SU-DHL-6 (cell line): ENCODE measurements at regions not wholly inside any gene's neighbourhood (a gene's known extent, or its start where the extent isn't known, plus 50 kb on each side); places are given as distances from the start of the nearest gene placed in this dataset.

Experiments
- H2AFZ ChIP-seq: fragments of 200-600 bp; sonication (generic); 2 replicates; pipeline ENCODE4 v1.6.1; 2014; ENCODE audit warnings: low read depth, mild to moderate bottlenecking, moderate library complexity, mixed read lengths, antibody characterized with exemption, low read length; ENCODE audit not compliant: severe bottlenecking
- H3F3A ChIP-seq: fragments of 200-600 bp; shearing (Covaris generic); 2 replicates; pipeline ENCODE4 v1.6.0; 2016; ENCODE audit warnings: antibody characterized with exemption, mild to moderate bottlenecking; ENCODE audit not compliant: insufficient read depth
- H3K27ac ChIP-seq: fragments of 200-600 bp; sonication (generic); 2 replicates; pipeline ENCODE4 v1.5.1; 2016; ENCODE audit warnings: low read depth, mild to moderate bottlenecking, low read length, moderate library complexity, mixed read lengths
- H3K27me3 ChIP-seq: fragments of 200-600 bp; sonication (generic), shearing (Covaris generic); 2 replicates; pipeline ENCODE4 v1.6.0; 2014; ENCODE audit warnings: mild to moderate bottlenecking, low read length
- H3K36me3 ChIP-seq: fragments of 200-600 bp; sonication (generic); 2 replicates; pipeline ENCODE4 v1.6.1; 2014; ENCODE audit warnings: mild to moderate bottlenecking, low read length, mixed read lengths
- H3K4me2 ChIP-seq: fragments of 300-600, 200-600 bp; shearing (Covaris generic), sonication (generic); 2 replicates; pipeline ENCODE4 v1.6.0; 2014; ENCODE audit warnings: low read length, low read depth, mild to moderate bottlenecking; ENCODE audit not compliant: poor library complexity, severe bottlenecking
- H3K4me3 ChIP-seq: fragments of 200-600 bp; sonication (generic); 2 replicates; pipeline ENCODE4 v1.5.1; 2014; ENCODE audit warnings: antibody characterized with exemption, low read length, mild to moderate bottlenecking, mixed read lengths; ENCODE audit not compliant: insufficient read depth, poor library complexity, severe bottlenecking
- H3K79me2 ChIP-seq: fragments of 200-600 bp; sonication (generic); 2 replicates; pipeline ENCODE4 v1.6.1; 2014; ENCODE audit warnings: mild to moderate bottlenecking, low read length, moderate library complexity; ENCODE audit not compliant: insufficient read depth
- H3K9ac ChIP-seq: fragments of 200-600 bp; sonication (generic); 2 replicates; pipeline ENCODE4 v1.7.0; 2014; ENCODE audit warnings: mild to moderate bottlenecking, low read length
- H3K9me2 ChIP-seq: fragments of 200-600 bp; sonication (generic); replicated peaks from 2 replicates; pipeline ENCODE4 v1.6.1; 2014; ENCODE audit warnings: low read length; ENCODE audit not compliant: insufficient read depth
- H3K9me3 ChIP-seq: fragments of 200-600 bp; sonication (generic); 2 replicates; pipeline ENCODE4 v1.6.1; 2014; ENCODE audit warnings: low read length, mixed read lengths; ENCODE audit not compliant: insufficient read depth
- H4K20me1 ChIP-seq: fragments of 200-600 bp; sonication (generic); 2 replicates; pipeline ENCODE4 v1.6.1; 2014; ENCODE audit warnings: low read depth, mild to moderate bottlenecking, antibody characterized with exemption, low read length, moderate library complexity, mixed read lengths
- EZH2phosphoT487 ChIP-seq: fragments of 200-600 bp; sonication (generic), shearing (Covaris generic); conservative IDR thresholded peaks from 2 replicates; pipeline ENCODE4 v1.6.1; 2018; ENCODE audit warnings: mild to moderate bottlenecking, antibody characterized with exemption, low read length, moderate library complexity, mixed read lengths
- TF ChIP-seq, protein P1 (sequence below): fragments of 200-600 bp; sonication (generic); IDR thresholded peaks from one replicate; pipeline ENCODE4 v1.5.1; 2017; ENCODE audit warnings: antibody characterized with exemption, mild to moderate bottlenecking, low read length, moderate library complexity; ENCODE audit not compliant: insufficient read depth, poor library complexity, severe bottlenecking

DNA sequence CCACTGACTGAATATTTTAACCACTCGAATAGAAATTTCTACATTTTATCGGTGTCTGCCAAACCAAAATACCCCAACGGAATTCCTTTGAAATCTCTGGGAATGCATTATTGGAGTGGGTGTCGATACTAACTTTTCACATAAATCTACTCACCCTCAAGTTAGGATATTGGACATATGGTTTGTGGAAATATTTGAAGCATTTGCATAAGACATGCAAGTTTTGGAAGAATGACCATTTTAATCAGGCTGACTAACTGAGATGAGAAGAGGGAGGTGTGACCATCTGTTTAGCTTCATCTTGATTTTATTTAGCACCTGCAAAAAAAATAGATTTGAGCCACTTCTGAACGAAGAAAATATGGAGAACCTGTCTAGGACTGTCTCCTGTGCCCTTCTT, 61.2 kb downstream of the KLF6 start:
- Histone ChIP-seq H3K9ac (no peak overlapping the region), H3K36me3 (no peaks in the 10 kb centered on the region), H3K79me2 (no peaks in the 10 kb centered on the region)

DNA sequence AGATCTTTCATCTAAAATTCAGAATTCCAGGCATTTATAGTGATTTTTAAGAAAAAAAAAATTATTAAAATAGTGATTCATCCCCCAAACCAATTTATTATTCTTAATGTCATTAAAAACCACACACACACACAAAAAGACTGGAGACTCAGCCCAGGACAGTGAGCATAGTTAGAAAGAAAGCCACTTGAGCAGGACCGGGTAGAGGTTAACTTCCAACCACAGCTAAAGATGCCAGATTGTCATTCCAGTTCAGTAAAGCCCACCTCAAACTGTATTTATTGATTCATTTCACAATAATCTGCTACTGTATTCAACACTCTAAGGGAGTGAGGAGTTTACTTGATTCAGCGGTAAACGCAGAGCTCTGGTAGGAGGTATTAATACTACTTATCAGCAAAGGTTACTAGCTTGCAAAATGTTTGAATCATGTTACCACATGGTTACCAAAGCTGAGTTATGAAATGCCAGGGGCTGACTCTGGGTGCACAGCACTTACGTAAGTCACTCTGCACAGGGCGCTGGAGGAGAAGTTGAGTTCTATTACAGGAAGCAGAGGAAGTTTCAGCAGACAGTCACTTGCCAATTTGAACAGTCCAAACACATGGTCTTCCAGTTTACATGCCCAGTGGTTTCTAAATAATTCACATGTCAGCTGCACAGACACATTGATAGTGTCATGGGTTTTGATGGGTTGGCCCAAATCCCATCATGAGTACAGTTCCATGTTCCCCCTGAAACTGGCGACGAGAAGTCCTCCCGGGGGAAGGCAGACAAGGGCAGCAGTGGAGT, 64.6 kb downstream of the KLF6 start:
- Histone ChIP-seq H3K4me3 (no peak overlapping the region), H3K9me3 (no peaks in the 10 kb centered on the region), H3F3A (no peaks in the 10 kb centered on the region), H3K9me2 (no peaks in the 10 kb centered on the region), H3K4me2 (no peak overlapping the region), H3K27ac (no peak overlapping the region), H3K79me2 (no peaks in the 10 kb centered on the region), H2AFZ (no peak overlapping the region), H4K20me1 (no peaks in the 10 kb centered on the region), H3K9ac (no peak overlapping the region), H3K36me3 (no peaks in the 10 kb centered on the region), H3K27me3 (no peaks in the 10 kb centered on the region)
- no peak for TF ChIP-seq EZH2phosphoT487
- TF ChIP-seq, protein P1, sequence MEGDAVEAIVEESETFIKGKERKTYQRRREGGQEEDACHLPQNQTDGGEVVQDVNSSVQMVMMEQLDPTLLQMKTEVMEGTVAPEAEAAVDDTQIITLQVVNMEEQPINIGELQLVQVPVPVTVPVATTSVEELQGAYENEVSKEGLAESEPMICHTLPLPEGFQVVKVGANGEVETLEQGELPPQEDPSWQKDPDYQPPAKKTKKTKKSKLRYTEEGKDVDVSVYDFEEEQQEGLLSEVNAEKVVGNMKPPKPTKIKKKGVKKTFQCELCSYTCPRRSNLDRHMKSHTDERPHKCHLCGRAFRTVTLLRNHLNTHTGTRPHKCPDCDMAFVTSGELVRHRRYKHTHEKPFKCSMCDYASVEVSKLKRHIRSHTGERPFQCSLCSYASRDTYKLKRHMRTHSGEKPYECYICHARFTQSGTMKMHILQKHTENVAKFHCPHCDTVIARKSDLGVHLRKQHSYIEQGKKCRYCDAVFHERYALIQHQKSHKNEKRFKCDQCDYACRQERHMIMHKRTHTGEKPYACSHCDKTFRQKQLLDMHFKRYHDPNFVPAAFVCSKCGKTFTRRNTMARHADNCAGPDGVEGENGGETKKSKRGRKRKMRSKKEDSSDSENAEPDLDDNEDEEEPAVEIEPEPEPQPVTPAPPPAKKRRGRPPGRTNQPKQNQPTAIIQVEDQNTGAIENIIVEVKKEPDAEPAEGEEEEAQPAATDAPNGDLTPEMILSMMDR: no peak

More for the DNA sequence above, 61.2 kb downstream of the KLF6 start:
- H2AFZ ChIP-seq: no peak overlapping the region
- no peaks in the 10 kb centered on the region for H3K9me2 ChIP-seq
- no peak for TF ChIP-seq EZH2phosphoT487
- TF ChIP-seq, protein P1: no peak
- no peaks in the 10 kb centered on the region for H3K27me3 ChIP-seq
- H3K27ac ChIP-seq: no peak overlapping the region
- H3F3A ChIP-seq: no peaks in the 10 kb centered on the region
- H3K4me2 ChIP-seq: no peak overlapping the region
- no peak overlapping the region for H3K4me3 ChIP-seq
- H3K9me3 ChIP-seq: no peaks in the 10 kb centered on the region
- no peaks in the 10 kb centered on the region for H4K20me1 ChIP-seq

DNA sequence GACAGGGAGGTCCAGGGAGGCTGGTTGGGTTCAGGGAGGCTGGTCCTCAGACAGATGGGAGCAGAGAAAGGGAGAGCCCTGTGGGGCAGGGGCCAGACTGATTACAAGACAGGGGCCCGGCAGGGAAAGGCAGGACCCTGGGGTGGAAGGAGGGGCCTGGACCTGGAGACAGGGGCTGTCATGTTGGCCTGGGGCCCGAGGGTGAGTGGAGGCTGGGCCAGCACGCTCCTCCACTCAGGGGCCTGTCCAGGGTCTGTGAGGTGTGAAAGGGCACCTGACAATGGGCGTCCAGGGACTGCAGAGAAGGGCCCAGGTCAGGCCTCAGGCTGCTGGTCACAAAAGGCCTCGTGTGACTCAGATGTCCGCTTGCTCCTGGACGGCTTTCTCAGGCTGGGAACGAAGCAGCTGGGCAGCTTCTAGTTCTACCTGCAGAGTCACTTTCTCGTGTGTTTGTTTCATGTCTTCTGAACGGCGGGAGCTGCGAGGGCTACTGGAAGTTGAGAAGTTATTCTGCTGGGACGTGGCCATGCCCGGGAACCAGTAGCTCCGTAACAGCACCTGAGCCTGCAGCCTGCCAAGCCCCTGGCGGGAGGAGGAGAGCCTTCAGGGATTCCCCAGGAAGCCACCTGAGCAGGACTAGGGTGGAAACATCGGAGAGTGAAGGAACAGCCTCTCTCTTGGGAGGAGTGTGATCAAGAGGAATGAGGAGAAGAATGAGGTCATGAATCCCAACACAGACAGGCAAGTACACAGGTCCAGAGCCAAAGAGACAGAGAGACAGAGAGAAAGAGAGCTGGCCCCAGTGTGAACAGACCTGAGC, 65.8 kb downstream of the KLF6 start:
- no peaks in the 10 kb centered on the region for H4K20me1 ChIP-seq
- no peaks in the 10 kb centered on the region for H3K27me3 ChIP-seq
- H3K27ac ChIP-seq: no peak overlapping the region
- H3K9ac ChIP-seq: no peak overlapping the region
- H2AFZ ChIP-seq: no peak overlapping the region
- H3K4me2 ChIP-seq: no peak overlapping the region
- no peaks in the 10 kb centered on the region for H3K9me3 ChIP-seq
- no peaks in the 10 kb centered on the region for H3K9me2 ChIP-seq
- H3F3A ChIP-seq: no peaks in the 10 kb centered on the region
- TF ChIP-seq, protein P1: no peak
- no peak for TF ChIP-seq EZH2phosphoT487
- no peaks in the 10 kb centered on the region for H3K36me3 ChIP-seq
- H3K79me2 ChIP-seq: no peaks in the 10 kb centered on the region
- H3K4me3 ChIP-seq: no peak overlapping the region
